HG03064 (cell line): ENCODE measurements at regions not wholly inside any gene's neighbourhood (a gene's known extent, or its start where the extent isn't known, plus 50 kb on each side); places are given as distances from the start of the nearest gene placed in this dataset.
"Not testable (repeated sequence)": the region's sequence is repeated elsewhere in the genome, so short reads cannot be mapped to it uniquely, and the experiment has no call there.

Source experiments
- ATAC-seq: cut with Tn5 transposase; IDR thresholded peaks from one replicate; pipeline ENCODE4 v1.9.1; 2021; ENCODE audit warnings: low read depth; ENCODE audit not compliant: unreplicated experiment

DNA sequence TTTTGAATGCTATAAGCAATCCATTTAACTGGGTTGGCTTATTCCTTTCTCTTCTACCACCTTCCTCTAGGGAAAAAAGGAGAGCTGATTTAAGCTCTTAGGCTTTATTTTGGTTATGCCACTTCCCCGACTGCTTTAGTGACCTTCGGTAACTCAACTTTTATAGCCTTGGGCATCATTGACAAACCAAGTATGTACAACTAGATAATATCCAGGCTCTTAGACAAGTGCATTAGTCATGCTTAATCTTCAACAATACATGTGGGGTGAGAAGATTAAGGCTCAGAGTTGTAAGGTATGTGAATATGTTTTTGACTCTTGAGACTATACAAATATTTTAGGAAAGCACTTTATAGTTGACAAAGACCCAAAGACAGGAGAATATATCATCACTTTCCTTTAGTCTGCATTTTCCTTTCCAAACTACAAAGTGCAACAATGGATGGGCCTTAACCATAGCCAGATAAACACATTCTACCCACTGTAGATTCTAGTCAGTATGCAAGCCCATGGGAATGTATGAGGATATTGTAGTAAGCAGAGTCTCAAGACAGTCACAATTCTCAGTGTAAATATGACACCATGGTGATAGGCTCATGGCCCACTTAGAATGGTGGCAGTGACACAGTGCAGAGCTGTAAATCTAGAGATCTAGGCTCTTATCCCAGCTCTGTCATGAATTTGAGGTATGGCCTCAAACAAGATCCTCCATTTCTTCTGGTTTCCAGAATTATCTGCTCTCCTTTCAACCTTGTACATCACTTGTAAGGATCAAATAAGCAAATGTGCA is 1117.3 kb downstream of the SORCS3 start:
- no peak for ATAC-seq

DNA sequence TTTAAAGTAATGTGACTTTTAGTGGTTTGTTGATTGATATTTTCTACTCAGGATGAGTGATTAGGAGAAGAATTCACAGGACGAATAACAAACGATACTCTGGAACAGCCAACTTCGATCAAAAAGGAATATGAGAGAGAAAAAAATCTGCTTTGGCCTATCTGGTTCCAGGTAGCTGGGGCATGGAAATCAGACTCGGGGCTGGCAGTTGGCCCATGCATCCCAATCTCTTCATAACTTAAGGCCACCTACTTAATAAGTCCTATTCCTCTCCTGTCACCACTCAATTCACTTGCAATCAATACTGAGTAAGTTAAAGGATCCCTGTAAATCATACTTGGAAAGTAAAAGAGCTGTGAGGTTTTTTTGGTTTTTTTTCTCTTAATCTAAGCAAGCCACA is 1116.2 kb downstream of the SORCS3 start:
- no peak for ATAC-seq

DNA sequence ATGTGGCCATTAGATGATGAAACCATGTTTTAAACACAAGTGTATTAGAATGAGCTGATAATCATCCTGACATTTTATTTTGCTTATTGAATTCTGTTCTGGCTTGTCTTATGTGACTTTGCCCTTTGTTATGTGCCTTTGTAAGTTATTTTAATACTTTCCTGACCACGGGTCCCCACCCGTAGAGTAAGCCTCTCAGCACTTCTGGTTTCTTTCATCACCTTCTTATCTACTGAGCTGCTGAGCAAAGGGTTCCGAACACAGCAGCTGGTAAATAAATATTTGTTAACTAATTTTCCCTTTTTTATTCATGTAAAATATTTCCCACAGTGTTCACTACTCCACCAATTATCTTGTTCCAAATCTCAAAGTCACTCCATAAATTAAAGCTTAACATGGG is 1115.3 kb downstream of the SORCS3 start:
- ATAC-seq, result no peak

DNA sequence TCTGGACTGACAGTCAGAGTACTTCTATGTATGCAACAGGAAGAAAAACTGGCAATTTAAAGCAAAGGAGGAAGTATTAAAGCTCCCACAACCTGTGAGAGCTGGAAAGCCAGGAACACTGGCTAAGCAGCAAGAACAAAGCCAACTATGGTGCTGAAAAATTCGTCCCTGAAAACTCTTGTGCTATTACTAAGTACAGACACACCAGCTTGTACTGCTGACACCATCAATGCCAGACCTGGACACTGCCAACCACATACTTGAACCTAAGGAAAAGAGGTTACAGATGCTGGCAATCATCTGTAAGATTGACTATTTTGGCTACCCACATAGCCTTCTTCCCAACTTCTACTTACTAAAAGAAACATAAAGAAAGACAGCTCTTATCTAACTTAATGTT is 1110.6 kb downstream of the SORCS3 start:
- no peak for ATAC-seq

DNA sequence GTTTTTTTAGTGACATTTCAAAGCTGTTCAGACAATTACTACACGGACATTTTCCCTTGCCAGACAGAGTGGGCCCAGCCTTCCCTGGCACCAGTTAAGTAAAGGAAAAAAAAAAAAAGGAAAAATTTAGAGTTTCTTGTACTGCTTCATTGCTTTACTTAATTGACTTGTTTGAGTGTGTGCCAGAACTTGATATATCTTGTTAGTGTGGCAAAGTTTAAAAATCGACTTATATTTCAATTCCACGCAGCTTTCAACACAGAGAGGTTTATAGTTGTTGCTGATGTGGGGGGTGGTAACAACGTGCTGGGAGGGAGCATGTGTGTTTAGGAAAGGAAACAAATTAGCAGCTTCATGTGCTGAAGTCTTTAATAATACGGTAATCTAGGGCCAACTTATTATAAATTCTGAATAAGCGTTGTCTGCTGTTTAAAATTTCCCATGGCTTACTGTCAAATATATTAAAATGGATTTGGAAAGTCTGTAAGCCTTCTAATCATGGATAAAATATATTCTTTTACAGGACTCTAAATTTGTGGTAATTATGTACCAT is 1104.6 kb downstream of the SORCS3 start:
- ATAC-seq, result no peak

DNA sequence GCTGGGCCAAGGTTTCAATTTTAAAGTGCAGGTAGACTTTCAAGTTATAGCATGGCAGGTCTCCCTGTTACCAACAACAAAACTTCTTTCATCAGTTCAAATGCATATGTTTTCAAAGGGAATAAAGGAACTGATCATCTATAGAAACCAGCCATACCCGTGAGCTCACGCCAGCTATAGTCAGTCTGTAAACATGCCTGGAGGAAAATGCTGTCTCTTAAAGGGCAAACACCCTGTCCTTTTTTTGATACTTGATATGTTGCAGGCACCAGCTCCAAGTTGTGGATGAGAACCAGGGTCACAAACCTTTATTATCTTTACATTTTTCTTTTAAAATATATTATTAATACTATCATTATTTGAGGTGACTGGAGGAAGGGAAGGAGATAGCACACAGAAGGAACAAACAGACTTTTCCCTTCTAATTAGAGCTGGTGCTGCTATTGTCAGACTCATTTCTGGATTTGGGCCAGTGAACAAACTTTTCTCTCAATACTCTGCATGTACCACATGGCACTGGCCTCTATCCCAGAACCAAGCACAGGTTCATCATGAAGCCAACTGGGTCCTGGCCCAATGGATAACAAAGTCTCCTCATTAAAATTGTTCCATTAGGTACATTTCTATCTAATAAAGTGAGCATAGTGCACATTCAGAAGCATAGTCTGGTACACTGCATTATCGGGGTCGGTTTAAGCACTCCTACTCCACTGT is 1102.4 kb downstream of the SORCS3 start:
- no peak for ATAC-seq

DNA sequence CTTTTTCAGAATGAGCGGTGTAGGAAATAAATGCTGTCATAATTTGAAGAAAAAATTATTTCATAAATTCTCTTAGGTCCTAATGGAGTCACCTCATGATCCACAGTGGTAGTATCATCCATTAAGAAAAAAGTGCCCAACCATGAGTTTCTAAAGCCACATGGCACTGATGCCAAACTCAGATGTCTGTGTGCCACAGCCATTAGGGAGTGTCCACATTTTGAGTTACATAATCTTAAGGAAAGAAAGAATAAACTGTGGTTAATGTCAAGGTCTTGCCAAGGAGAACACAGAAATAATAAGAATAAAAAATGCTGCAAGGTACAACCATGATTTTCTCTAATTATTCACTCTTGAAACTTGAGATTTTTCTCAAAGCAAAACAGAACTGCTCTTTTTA is 1101.8 kb downstream of the SORCS3 start:
- ATAC-seq, result no peak

DNA sequence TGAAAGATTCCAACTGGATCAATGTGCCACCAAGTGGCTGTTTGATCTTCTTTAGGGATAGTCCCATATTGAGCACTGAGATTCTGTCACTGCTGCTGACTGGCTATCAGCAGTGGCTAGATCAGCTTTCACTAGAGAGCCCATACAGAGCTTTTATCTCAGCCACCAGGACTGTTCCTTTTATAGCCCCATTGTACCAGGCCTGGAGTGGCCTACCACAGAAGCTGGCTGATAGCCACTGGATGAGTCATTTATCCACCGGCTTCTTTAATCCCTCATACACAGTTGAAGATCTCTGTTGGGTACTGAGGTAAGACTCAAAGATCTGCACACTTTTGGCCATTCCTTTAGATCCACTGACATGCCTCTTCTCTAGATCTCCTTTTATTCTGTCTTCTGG is 1101.1 kb downstream of the SORCS3 start:
- no peak for ATAC-seq

DNA sequence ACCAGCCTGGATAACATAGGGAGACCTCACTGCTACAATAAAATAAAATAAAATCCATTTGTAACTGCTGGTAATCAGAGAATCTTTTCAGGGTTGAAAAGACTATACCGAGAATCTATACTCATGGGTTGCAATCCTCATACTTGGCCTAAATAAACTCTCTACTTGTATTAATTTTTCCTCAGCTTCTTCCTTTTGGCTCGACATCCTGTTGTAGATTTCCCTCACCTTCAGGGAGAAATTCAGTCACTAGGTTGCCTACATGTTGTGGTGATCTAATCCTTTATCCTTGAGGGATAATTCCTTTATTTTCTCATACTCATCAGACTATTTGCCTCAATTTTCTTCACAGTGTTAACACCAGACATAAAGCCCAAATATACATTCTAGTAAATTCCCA is 1093.4 kb downstream of the SORCS3 start:
- no peak for ATAC-seq

DNA sequence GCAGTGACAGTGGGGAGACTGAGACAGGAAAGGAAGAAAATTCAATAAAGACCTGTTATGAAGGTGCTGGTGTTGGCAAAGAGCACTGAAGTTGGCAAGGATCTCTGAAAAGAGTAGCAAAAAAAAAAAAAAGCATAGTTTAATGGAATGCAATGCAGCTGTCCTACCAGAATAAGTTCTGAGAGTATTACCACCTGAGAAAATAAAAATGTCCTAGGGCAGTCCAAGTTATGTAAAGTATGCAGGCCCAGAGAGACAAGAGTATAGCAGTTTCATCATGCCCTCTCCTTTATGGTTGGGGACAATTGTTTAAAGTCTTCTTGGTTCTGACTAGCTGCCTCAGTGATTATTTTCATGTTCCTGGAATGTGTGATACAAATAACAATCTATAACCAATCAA is 1092.8 kb downstream of the SORCS3 start:
- ATAC-seq, result no peak

DNA sequence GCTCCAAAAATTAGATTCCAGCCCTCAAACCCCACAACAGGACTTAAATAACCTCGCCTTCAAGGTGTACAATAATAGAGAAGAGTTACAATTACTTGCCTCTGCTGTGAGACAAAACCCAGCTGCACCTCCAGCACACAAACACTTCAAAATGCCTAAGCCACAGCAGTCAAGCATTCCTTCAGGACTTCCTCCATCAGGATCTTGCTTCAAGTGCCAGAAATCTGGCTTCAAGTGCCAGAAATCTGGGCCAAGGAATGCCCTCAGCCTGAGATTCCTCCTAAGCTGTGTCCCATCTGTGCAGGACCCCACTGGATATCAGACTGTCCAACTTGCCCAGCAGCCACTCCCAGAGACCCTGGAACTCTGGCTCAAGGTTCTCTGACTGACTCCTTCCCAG is 1088.3 kb downstream of the SORCS3 start:
- no peak for ATAC-seq

DNA sequence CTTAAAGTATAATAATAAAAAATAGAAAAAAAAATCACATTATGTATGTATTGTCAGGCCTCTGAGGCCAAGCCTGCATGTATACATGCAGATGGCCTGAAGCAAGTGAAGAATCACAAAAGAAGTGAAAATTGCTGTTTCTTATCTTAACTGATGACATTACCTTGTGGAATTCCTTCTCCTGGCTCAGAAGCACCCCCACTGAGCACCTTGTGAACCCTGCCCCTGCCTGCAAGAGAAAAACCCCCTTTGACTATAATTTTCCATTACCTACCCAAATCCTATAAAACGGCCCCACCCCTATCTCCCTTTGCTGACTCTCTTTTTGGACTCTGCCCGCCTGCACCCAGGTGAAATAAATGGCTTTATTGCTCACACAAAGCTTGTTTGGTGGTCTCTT is 1086.5 kb downstream of the SORCS3 start:
- not testable (repeated sequence) for ATAC-seq

DNA sequence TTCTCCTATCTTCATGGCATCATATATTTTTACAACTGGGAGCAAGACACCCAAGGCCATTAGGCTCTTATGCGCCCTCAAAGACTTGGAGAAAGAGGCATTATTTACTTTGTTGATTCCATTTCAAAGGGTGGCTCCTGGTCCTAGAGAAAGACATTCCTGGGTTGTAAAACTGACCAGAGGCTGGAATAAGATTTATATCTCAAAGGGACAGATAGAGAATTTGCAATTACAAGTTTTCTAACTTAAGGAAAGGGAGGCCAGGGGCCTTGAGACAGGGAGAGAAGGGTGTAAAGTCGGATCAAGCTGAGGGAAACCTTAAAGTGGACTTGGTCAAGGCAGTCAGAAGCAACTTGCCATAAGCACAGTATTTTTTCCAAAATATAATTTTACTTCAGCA is 1086.0 kb downstream of the SORCS3 start:
- no peak for ATAC-seq

DNA sequence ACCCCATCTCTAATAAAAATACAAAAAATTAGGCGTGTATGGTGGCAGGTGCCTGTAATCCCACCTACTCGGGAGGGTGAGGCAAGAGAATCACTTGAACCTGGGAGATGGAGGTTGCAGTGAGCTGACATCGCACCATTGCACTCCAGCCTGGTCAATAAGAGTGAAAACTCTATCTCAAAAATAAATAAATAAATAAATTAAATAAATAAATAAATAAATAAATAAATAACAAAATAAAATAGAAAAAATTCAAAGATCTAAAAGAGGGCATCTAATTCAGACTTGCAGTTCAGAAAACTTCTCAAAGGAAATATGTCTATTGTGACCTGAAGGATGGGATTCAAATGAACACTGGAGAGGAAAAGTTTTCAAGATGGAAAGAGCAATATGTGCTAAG is 1085.1 kb downstream of the SORCS3 start:
- ATAC-seq, result no peak

DNA sequence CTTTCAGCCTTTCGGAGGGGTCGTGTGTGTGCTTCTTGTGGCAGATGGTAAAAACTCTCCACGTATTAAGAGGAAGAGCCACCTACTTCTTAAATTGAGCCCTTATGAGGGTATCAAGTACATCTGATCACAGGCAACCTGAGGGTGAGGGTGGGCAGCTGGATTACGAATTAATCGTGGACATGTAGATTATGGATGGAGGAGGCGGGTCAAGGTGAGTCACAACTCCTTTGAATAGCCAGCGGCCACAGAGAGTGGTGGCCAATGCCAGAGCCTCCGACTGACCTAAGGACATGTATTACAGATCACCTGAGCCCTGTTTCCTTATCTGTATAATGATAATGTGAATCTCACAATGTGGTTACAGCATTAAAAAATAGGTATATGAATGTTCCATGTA is 1083.9 kb downstream of the SORCS3 start:
- ATAC-seq, result no peak

DNA sequence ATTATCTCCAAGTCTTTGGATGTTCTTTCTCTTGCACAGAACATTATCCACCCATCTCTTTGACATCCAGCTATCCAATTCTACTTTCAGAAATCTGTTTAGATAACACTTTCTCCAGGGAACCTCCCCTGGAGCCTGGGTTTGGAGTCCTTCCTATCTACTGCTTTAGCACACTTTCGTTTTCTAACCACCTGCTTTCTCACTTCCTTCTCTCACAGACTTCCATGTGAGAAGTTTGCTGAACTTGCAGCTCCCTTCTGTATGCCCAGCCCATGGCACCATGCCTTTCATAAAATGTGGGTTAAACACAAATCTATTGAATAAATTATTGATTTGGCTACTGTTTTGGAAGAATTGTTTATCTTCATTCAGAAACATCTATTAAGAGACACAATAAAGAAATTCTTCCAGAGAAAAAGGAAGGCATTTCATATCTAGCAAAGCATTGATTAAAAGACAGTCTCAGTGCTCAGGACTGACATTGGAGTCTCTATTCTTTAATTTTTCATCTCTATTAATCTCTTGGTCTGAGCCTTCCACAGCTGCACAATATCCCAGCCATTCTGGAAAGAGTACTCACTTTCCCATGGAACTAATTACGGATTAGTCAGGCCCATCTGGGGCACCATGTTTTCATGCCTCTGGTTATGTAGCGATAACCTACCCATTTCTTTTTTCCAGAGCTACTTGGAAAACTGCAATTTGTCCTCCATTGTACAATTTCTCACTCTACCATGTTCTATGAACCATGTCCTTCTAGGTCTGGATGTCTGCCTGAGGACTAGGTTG is 1077.3 kb downstream of the SORCS3 start:
- ATAC-seq, result no peak

DNA sequence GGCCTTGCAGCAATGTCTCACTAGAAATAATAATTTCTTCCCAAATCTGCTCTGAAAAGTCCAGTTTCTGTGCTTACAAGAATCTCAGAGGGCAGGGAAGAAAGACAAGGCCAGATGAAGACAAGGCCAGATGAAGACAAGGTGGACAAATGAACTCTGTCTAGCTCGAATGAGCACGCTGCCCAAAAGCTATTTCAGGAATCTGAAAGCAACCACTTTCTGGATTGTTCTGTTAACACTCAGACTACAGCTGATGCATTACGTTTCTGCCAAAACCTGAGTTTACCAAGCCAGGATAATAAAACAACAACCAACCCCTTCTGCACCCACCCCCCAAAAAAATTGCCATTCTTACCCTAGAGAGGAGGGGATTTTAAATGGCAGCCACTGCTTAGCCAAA is 1073.6 kb downstream of the SORCS3 start:
- no peak for ATAC-seq

DNA sequence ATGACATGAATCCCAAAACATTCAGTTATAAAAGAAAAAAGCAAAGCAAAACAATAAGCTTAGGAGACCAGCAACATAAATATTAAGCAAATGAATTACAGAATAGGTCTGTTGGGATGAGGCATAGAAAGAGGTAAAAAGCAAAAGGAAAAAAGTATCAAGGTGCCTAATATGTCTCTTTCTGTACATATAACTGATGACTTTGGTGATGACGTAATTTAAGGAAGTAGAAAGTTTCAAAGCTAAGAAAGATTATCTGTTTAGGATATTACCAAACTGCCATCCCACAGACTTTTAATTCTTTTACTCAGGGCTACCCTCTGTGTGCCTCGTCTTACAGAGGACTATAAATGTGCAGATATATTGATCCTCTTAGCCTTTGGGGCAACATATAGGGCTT is 1066.5 kb downstream of the SORCS3 start:
- ATAC-seq, result no peak

DNA sequence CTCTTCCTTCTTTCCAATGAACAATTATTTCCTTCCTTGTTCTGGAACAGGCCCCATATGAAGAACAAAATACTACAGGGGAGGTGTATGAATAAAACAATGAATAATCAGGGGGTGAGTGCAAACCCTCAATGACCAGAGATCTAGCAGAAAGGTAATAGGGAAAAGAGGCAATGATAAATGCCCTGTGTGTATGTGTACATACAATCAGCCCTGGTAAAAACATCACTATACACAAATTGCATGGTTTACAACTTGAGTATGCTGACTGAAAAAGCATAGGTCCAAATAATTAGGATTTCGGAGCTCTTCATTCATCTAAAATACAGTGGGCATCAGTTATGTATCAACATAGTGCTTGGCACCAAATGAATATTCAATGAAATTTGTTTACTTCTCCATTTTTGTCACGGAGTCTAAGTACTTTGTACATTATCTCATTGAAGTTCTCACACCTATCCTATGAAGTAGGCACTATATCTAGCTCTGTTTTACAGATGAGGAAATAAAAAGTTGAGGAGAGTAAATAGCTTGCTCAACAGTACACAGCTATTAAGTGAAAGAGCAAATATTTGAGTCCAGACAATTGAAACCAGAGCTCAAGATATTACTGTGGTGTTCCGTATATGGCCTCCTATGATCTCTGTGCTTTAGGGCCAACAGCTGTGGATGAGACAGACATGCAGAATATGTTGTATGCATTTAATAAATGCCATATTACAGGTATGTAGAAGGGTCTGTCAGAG is 1065.4 kb downstream of the SORCS3 start:
- ATAC-seq, result no peak

DNA sequence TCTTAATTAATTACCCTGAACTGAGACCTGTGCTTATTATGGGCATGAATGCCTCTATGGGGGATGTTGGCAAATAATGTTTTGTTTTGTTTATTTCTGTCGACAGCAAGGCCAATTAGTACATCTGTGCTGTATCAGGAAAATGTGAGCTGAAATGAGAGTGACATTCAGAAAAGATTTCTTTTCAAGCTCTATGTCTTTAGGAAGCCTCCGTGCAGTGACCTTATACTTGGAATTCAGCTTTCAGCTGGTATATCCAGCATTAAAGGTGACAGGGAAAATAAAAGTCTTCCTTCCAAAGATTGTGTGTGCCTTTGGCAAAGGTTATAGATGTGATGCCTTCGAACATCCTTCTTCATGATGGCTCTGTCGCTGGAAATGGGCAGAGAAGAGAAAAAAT is 1061.1 kb downstream of the SORCS3 start:
- ATAC-seq, result no peak

DNA sequence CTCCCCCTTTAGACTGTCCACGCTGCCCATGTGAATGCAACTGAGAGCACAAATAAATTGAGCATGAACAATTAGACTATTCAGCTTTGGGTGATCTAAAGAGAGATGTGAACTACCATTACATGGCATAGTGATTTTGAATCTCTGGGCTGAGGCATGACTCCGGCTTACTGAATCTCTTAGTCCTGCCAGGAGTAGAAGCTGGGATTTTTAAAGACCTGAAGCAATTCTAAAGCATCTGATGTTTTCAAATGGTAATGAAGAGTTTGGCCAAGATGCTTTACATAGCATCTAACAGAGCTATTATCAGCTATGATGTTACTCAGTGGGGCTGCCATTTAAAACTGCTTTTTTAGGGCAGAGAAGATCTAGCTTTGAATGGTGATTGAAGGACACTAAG is 1059.1 kb downstream of the SORCS3 start:
- no peak for ATAC-seq
